Breast epithelium (tissue), 3 donors: ENCODE measurements at regions not wholly inside any gene's neighbourhood (a gene's known extent, or its start where the extent isn't known, plus 50 kb on each side); places are given as distances from the start of the nearest gene placed in this dataset.

Experiments
- CTCF ChIP-seq, 3 donors: fragments of 450-650 bp; IDR thresholded peaks; one replicate each; pipeline ENCODE4 v1.5.1; 2016 to 2017; ENCODE audit warnings: antibody characterized with exemption in 3 of 3, mild to moderate bottlenecking in 3 of 3, moderate library complexity in 3 of 3
- POLR2AphosphoS5 ChIP-seq, 3 donors: sonication (generic); formaldehyde crosslinking; IDR thresholded peaks; one replicate each; pipeline ENCODE4 v1.6.1; 2017; ENCODE audit warnings: antibody characterized with exemption in 3 of 3

DNA sequence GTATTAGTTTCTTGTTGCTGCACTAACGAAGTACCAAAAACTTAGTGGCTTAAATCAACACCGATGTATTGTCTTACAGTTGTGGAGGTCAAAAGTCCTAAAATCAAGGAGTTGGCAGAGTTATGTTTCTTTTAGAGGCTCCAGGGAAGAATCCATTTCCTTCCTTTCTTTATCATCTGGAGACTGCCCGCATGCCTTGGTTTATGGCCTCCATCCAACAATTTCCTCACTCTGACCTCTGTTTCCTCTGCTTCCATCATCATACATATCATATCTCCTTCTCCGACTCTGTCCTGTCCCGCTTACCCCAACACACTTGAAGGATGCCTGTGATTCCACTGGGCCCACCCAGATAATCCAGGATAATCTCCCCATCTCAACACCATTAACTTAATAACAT is 627.8 kb downstream of the KCNJ2 start:
- TF ChIP-seq CTCF (IDR thresholded peaks at IDR 0.05) (no peak), POLR2AphosphoS5 (IDR thresholded peaks at IDR 0.05) (no peak)
